ENCODE measurements at regions not wholly inside any gene's neighbourhood (a gene's known extent, or its start where the extent isn't known, plus 50 kb on each side); places are given as distances from the start of the nearest gene placed in this dataset.

DNA sequence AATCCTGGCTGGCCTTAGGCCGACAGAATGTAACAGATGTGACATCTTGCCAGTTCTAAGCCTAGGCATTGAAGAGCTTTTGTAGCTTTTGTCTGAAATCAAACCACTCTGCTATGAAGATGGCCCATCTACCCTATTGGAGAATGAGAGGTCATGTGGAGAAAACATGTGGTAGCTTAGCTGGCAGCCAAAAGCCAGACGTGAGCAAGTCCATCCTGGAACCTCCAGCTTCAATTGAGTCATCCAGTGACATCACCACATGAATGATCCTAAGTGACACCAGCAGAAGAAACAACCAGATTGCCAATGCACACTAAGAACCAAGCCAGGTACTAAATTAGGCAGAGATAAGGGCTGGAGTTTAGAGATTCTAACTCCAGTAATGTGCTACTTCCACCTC is 154.8 kb upstream of the ZFP42 start:
- Histone ChIP-seq H3K27ac (ENCODE audit: low read length) (no peak overlapping the region), H3K27me3 (ENCODE audit: control insufficient read depth, insufficient read depth, low read length) (no peaks in the 10 kb centered on the region), H3K4me3 (ENCODE audit: low read length) (no peak overlapping the region), H3K4me1 (ENCODE audit: control insufficient read depth, insufficient read depth, low read length) (no peaks in the 10 kb centered on the region), H3K9me3 (ENCODE audit: control insufficient read depth, insufficient read depth, low read length) (peaks cover 3% of the 10 kb centered on the region), H3K36me3 (ENCODE audit: control insufficient read depth, insufficient read depth, low read length) (no peaks in the 10 kb centered on the region)
- Mint-ChIP-seq H3K4me1 (no peaks in the 10 kb centered on the region), H3K27ac (no peak overlapping the region), H3K36me3 (peaks cover 13% of the 10 kb centered on the region), H3K4me3 (no peak overlapping the region), H3K27me3 (ENCODE audit: low read depth in 2 of 2) (no peaks in the 10 kb centered on the region), H3K9me3 (peaks cover 12 to 23% of the 10 kb centered on the region in 2 donors)
- no peak for TF ChIP-seq CTCF (IDR thresholded peaks at IDR 0.05)
- ATAC-seq = no peak
- DNase-seq = no peak
- intact Hi-C loops (cut with micrococcal nuclease) = no loop called here
- 58% methylated on average over 2 of the region's 2 CpGs for WGBS (ENCODE audit: insufficient coverage)

DNA sequence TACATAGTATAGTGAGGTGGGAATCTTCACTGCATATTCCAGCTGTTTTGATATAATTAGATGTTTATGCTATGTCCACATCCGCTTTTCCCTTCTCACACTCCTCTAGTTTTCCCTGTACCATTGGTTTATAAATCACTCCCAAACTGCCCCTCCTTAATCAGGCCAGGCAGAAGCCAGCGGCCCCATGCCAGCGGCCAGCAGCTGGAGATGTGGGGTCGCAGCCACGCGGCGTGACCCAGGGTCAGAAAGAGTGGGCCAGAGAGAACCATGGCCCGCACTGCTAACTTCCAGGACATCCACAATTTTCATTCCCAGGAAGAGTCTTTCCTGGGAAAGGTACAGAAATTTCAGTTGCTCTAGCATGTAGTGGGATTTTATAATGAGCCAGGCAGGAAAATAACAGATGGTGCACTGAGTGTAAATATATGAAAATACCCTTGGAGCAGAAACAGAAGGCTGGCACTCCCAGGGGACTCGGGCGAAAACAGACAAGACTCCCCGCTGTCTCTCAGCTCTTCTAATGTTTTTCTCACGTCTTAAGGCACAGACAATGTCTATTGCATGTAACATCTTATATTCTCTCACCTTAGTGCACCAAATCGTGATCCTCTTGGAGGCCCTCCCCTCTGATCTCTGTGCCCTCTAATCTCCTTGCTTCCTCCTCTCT is 145.9 kb upstream of the ZFP42 start:
- ATAC-seq (no peak), DNase-seq (no peak)
- 91% methylated on average over 12 of the region's 13 CpGs for WGBS (ENCODE audit: insufficient coverage)
- Histone ChIP-seq H3K36me3 (ENCODE audit: control insufficient read depth, insufficient read depth, low read length) (no peaks in the 10 kb centered on the region), H3K4me1 (ENCODE audit: control insufficient read depth, insufficient read depth, low read length) (no peaks in the 10 kb centered on the region), H3K9me3 (ENCODE audit: control insufficient read depth, insufficient read depth, low read length) (peaks cover 12% of the 10 kb centered on the region), H3K4me3 (ENCODE audit: low read length) (no peak overlapping the region), H3K27ac (ENCODE audit: low read length) (no peak overlapping the region), H3K27me3 (ENCODE audit: control insufficient read depth, insufficient read depth, low read length) (no peaks in the 10 kb centered on the region)
- no peaks in the 10 kb centered on the region for H3K36me3 Mint-ChIP-seq
- no peaks in the 10 kb centered on the region for H3K4me1 Mint-ChIP-seq
- TF ChIP-seq CTCF (IDR thresholded peaks at IDR 0.05) = no peak
- no peak overlapping the region for H3K4me3 Mint-ChIP-seq
- intact Hi-C loops (cut with micrococcal nuclease) = no loop called here
- no peaks in the 10 kb centered on the region for H3K27me3 Mint-ChIP-seq (ENCODE audit: low read depth in 2 of 2)
- H3K9me3 Mint-ChIP-seq = peaks cover 9 to 12% of the 10 kb centered on the region in 2 donors
- H3K27ac Mint-ChIP-seq = no peak overlapping the region

GRCh38 chr4:187865914-187866313 is 129.7 kb upstream of the ZFP42 start:
- peaks cover 10% of the 10 kb centered on the region for H3K36me3 Mint-ChIP-seq
- no peaks in the 10 kb centered on the region for H3K4me1 Mint-ChIP-seq

More at GRCh38 chr4:187865914-187866313, 129.7 kb upstream of the ZFP42 start:
- no peak for TF ChIP-seq CTCF (IDR thresholded peaks at IDR 0.05)
- Mint-ChIP-seq H3K9me3 (peaks cover 15 to 24% of the 10 kb centered on the region in 2 donors), H3K27me3 (ENCODE audit: low read depth in 2 of 2) (no peaks in the 10 kb centered on the region), H3K4me3 (no peak overlapping the region), H3K27ac (no peak overlapping the region)
- intact Hi-C loops (cut with micrococcal nuclease) = no loop called here
- whole genome bisulfite sequencing (ENCODE audit: insufficient coverage) = 94% methylated on average over 4 of the region's 4 CpGs
- Histone ChIP-seq H3K27ac (ENCODE audit: low read length) (no peak overlapping the region), H3K4me1 (ENCODE audit: control insufficient read depth, insufficient read depth, low read length) (no peaks in the 10 kb centered on the region), H3K27me3 (ENCODE audit: control insufficient read depth, insufficient read depth, low read length) (no peaks in the 10 kb centered on the region), H3K36me3 (ENCODE audit: control insufficient read depth, insufficient read depth, low read length) (no peaks in the 10 kb centered on the region), H3K4me3 (ENCODE audit: low read length) (no peak overlapping the region), H3K9me3 (ENCODE audit: control insufficient read depth, insufficient read depth, low read length) (peaks cover 5% of the 10 kb centered on the region)
- ATAC-seq (no peak), DNase-seq (no peak)
